ENCODE measurements at regions not wholly inside any gene's neighbourhood (a gene's known extent, or its start where the extent isn't known, plus 50 kb on each side); places are given as distances from the start of the nearest gene placed in this dataset.

- DNase-seq, result no peak
Measured at GRCh38 chr5:67283275-67283987, 86.8 kb upstream of the CD180 start.

- DNase-seq, result no peak
Measured at GRCh38 chr5:67281874-67282273, 85.3 kb upstream of the CD180 start.

- no peak for DNase-seq
Measured at GRCh38 chr5:67273689-67274356, 77.2 kb upstream of the CD180 start.

- DNase-seq, result peak; percentile 73
Measured at GRCh38 chr5:67272453-67273130, 76.0 kb upstream of the CD180 start.

GRCh38 chr5:67268231-67269021, 71.8 kb upstream of the CD180 start:
- DNase-seq, result peak; percentile 51

- DNase-seq, result no peak
Measured at GRCh38 chr5:67267512-67268216, 71.1 kb upstream of the CD180 start.

GRCh38 chr5:67266654-67267350, 70.2 kb upstream of the CD180 start:
- DNase-seq, result no peak

- DNase-seq, result no peak
Measured at GRCh38 chr5:67265951-67266350, 69.4 kb upstream of the CD180 start.

GRCh38 chr5:67263656-67264408, 67.2 kb upstream of the CD180 start:
- no peak for DNase-seq

GRCh38 chr5:67262956-67263355, 66.4 kb upstream of the CD180 start:
- no peak for DNase-seq

- no peak for DNase-seq
Measured at GRCh38 chr5:67262206-67262605, 65.6 kb upstream of the CD180 start.

- no peak for DNase-seq
Measured at GRCh38 chr5:67259548-67260215, 63.1 kb upstream of the CD180 start.

GRCh38 chr5:67257500-67257899, 60.9 kb upstream of the CD180 start:
- DNase-seq, result no peak

- no peak for DNase-seq
Measured at GRCh38 chr5:67257077-67257476, 60.5 kb upstream of the CD180 start.

- no peak for DNase-seq
Measured at GRCh38 chr5:67255881-67256280, 59.3 kb upstream of the CD180 start.

GRCh38 chr5:67253911-67254310, 57.3 kb upstream of the CD180 start:
- peak; percentile 28 for DNase-seq

GRCh38 chr5:67249590-67249895, 52.9 kb upstream of the CD180 start:
- peak; percentile 52 for DNase-seq

GRCh38 chr5:67248703-67249589, 52.3 kb upstream of the CD180 start:
- peak; percentile 3 for DNase-seq

- no peak for DNase-seq
Measured at GRCh38 chr5:67246546-67247268, 50.1 kb upstream of the CD180 start.

Data from NCI-H2029 (cell line).